CD4-positive, alpha-beta T cell (primary cell): ENCODE measurements at regions not wholly inside any gene's neighbourhood (a gene's known extent, or its start where the extent isn't known, plus 50 kb on each side); places are given as distances from the start of the nearest gene placed in this dataset.
A peak's percentile ranks its signal among the peaks of the same experiment; 100 is the strongest.

Source experiments
- ATAC-seq: fragments of 200-7000 bp; cut with Tn5 transposase; one replicate; pipeline ENCODE4 v1.10.0; 2022; ENCODE audit warnings: mild to moderate bottlenecking; ENCODE audit not compliant: poor library complexity
- CTCF ChIA-PET: fragments of 350-600 bp; sonication (Branson Sonifier 250); formaldehyde crosslinking; loops from one replicate; lab custom pipeline; 2021; ENCODE audit warnings: antibody characterized with exemption, inconsistent platforms; lab: Charles Lee
- POLR2A ChIA-PET: fragments of 350-600 bp; sonication (Branson Sonifier 250); formaldehyde crosslinking; loops from one replicate; lab custom pipeline; 2021; ENCODE audit warnings: antibody characterized with exemption, inconsistent platforms; lab: Charles Lee
- DNase-seq, 14 experiments: peaks; one replicate each; pipeline ENCODE4 v3.0.0-alpha.2; 2013 to 2020; ENCODE audit warnings: mixed read lengths in 2 of 14
- H3K27ac ChIP-seq, 2 donors: one replicate each; pipeline versions ENCODE4 v1.5.1 to v1.7.0; 2013; ENCODE audit warnings: low read length in 2 of 2, low read depth in 1 of 2, mild to moderate bottlenecking in 1 of 2
- H3K27me3 ChIP-seq, 2 experiments: 1 replicate in 1 of 2; 2 replicates in 1 of 2; pipeline versions ENCODE4 v1.6.1 to v1.7.0; 2013; ENCODE audit warnings: low read length in 2 of 2, control low read depth in 1 of 2, mild to moderate bottlenecking in 1 of 2, moderate library complexity in 1 of 2; ENCODE audit not compliant: insufficient read depth in 2 of 2, control insufficient read depth in 1 of 2
- H3K36me3 ChIP-seq: one replicate; pipeline ENCODE4 v1.6.1; 2013; ENCODE audit warnings: low read length, control low read depth; ENCODE audit not compliant: insufficient read depth
- H3K4me1 ChIP-seq: one replicate; pipeline ENCODE4 v1.6.1; 2013; ENCODE audit warnings: low read length, control low read depth; ENCODE audit not compliant: insufficient read depth
- H3K4me3 ChIP-seq: one replicate; pipeline ENCODE4 v1.5.1; 2013; ENCODE audit warnings: mild to moderate bottlenecking, low read length, moderate library complexity
- H3K9me3 ChIP-seq, 2 experiments: 1 replicate in 1 of 2; 2 replicates in 1 of 2; pipeline versions ENCODE4 v1.6.1 to v1.7.0; 2013; ENCODE audit warnings: low read length in 2 of 2, mild to moderate bottlenecking in 2 of 2, control low read depth in 1 of 2, moderate library complexity in 1 of 2; ENCODE audit not compliant: control insufficient read depth in 1 of 2, insufficient read depth in 1 of 2
- H3K27ac Mint-ChIP-seq: one replicate; pipeline ENCODE4 v1.8.0; 2020; ENCODE audit warnings: mixed read lengths
- H3K27me3 Mint-ChIP-seq: one replicate; pipeline ENCODE4 v1.8.0; 2021; ENCODE audit warnings: mixed read lengths
- H3K36me3 Mint-ChIP-seq: one replicate; pipeline ENCODE4 v1.8.0; 2021; ENCODE audit warnings: low read depth, mixed read lengths
- H3K4me1 Mint-ChIP-seq: one replicate; pipeline ENCODE4 v1.8.0; 2021; ENCODE audit warnings: low read depth, mixed read lengths
- H3K4me3 Mint-ChIP-seq: one replicate; pipeline ENCODE4 v1.8.0; 2020; ENCODE audit warnings: mild to moderate bottlenecking, mixed read lengths
- H3K9me3 Mint-ChIP-seq: one replicate; pipeline ENCODE4 v1.8.0; 2020; ENCODE audit warnings: mixed read lengths
- intact Hi-C, 2 experiments: fragments of 100-400 bp; cut with DNase I in 1 of 2; cut with micrococcal nuclease in 1 of 2; formaldehyde crosslinking; loops; one replicate each; pipeline versions ENCODE4 v1.15.1 to v1.9.0; 2023 to 2025; cut with DNase I, micrococcal nuclease
- TF ChIP-seq, protein P1 (sequence below): fragments of 200-600 bp; IDR thresholded peaks from one replicate; pipeline ENCODE4 v1.8.0; 2022; ENCODE audit warnings: antibody characterized with exemption, mild to moderate bottlenecking

DNA sequence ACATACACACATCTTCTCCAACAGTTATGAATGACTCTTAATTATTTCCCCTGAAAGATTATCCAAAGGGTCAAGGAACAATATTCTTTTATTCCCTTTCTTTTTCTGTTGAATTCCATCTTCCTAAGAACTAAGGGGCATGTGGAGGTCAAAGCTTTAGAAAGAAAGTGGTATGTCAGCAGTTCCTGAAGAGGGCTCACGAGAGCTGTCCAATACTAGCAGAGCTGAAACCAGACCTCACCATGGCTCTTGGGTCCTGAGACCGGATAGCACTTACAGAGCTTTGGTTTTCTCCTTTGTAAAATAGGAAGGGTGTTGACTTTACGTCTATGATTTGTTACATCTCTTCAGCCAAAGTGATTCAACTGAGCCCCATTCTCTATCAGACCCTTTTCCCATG, 109.8 kb upstream of the FREM2 start:
- no peaks in the 10 kb centered on the region for H3K4me1 Mint-ChIP-seq
- no peaks in the 10 kb centered on the region for H3K36me3 Mint-ChIP-seq
- CTCF ChIA-PET = no interaction called here
- intact Hi-C loops = no loop called here
- no peak overlapping the region for H3K27ac Mint-ChIP-seq
- H3K9me3 Mint-ChIP-seq = no peaks in the 10 kb centered on the region
- no peak overlapping the region for H3K4me3 Mint-ChIP-seq
- Histone ChIP-seq H3K27me3 (no peaks in the 10 kb centered on the region), H3K4me1 (no peaks in the 10 kb centered on the region), H3K9me3 (no peaks in the 10 kb centered on the region), H3K4me3 (no peak overlapping the region), H3K27ac (no peak overlapping the region), H3K36me3 (no peaks in the 10 kb centered on the region)
- POLR2A ChIA-PET = no interaction called here
- TF ChIP-seq, protein P1, sequence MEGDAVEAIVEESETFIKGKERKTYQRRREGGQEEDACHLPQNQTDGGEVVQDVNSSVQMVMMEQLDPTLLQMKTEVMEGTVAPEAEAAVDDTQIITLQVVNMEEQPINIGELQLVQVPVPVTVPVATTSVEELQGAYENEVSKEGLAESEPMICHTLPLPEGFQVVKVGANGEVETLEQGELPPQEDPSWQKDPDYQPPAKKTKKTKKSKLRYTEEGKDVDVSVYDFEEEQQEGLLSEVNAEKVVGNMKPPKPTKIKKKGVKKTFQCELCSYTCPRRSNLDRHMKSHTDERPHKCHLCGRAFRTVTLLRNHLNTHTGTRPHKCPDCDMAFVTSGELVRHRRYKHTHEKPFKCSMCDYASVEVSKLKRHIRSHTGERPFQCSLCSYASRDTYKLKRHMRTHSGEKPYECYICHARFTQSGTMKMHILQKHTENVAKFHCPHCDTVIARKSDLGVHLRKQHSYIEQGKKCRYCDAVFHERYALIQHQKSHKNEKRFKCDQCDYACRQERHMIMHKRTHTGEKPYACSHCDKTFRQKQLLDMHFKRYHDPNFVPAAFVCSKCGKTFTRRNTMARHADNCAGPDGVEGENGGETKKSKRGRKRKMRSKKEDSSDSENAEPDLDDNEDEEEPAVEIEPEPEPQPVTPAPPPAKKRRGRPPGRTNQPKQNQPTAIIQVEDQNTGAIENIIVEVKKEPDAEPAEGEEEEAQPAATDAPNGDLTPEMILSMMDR = no peak
- DNase-seq (no peak), ATAC-seq (no peak)
- H3K27me3 Mint-ChIP-seq = no peaks in the 10 kb centered on the region

DNA sequence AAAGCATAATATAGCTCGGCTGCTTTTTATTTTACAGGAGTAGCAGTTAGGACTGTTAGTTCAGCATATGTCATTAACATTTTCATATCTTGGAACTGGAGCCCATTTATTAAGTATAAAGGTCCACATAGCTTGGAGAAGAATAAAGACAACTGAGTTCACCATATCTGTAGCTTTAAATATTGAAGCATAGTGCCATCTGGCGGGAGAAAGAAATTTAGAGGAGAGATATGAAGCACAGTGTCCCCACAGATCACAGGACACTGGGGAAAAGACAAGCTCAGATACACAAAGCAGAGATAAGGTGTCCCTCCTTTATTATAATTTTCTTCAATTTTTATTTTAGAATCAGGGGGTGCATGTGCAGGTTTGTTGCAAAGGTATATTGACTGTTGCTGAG, 104.7 kb upstream of the FREM2 start:
- Mint-ChIP-seq H3K27ac (no peak overlapping the region), H3K27me3 (no peaks in the 10 kb centered on the region), H3K4me3 (no peak overlapping the region), H3K36me3 (no peaks in the 10 kb centered on the region), H3K9me3 (no peaks in the 10 kb centered on the region), H3K4me1 (no peaks in the 10 kb centered on the region)
- H3K9me3 ChIP-seq = no peaks in the 10 kb centered on the region
- intact Hi-C loops = no loop called here
- TF ChIP-seq, protein P1 = no peak
- DNase-seq = peak in 3 of 14 experiments; percentile 25 to 31 (median 26)
- POLR2A ChIA-PET = no interaction called here
- H3K27ac ChIP-seq = no peak overlapping the region
- CTCF ChIA-PET = no interaction called here
- H3K27me3 ChIP-seq = no peaks in the 10 kb centered on the region
- ATAC-seq = no peak
- no peaks in the 10 kb centered on the region for H3K36me3 ChIP-seq
- no peak overlapping the region for H3K4me3 ChIP-seq
- no peaks in the 10 kb centered on the region for H3K4me1 ChIP-seq

DNA sequence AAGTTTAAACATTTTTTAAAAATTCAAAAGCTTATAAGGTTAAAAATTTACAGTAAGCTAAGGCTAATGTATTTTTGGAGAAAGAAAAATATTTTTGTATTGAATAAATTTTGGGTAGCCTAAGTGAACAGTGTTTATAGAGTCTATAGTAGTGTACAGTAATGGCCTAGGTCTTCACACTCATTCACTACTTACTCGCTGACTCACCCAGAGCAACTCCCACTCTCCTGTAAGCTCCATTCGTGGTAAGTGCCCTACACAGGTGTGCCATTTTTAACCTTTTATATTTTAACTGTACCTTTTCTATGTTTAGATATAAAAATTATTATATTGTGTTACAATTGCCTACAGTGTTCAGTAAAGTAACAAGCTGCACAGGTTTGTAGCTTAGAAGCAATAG, 96.6 kb upstream of the FREM2 start:
- TF ChIP-seq, protein P1 = no peak
- DNase-seq (no peak), ATAC-seq (no peak)
- ChIA-PET CTCF (no interaction called here), POLR2A (interaction anchor here (0.6 kb wide), 1 partner anchor 1454 kb away, joined by 3 read pairs; no protein-coding TSS in a partner anchor)
- no peaks in the 10 kb centered on the region for H3K27me3 ChIP-seq
- no peaks in the 10 kb centered on the region for H3K4me1 ChIP-seq
- no peaks in the 10 kb centered on the region for H3K36me3 Mint-ChIP-seq
- intact Hi-C loops = no loop called here
- H3K27ac ChIP-seq = no peak overlapping the region
- H3K4me3 ChIP-seq = no peak overlapping the region
- H3K9me3 Mint-ChIP-seq = peaks cover 2% of the 10 kb centered on the region
- no peaks in the 10 kb centered on the region for H3K4me1 Mint-ChIP-seq
- peaks cover 15% of the 10 kb centered on the region for H3K27me3 Mint-ChIP-seq
- no peaks in the 10 kb centered on the region for H3K9me3 ChIP-seq
- H3K4me3 Mint-ChIP-seq = no peak overlapping the region
- no peaks in the 10 kb centered on the region for H3K36me3 ChIP-seq
- no peak overlapping the region for H3K27ac Mint-ChIP-seq
